NB4 (cell line): ENCODE measurements at regions not wholly inside any gene's neighbourhood (a gene's known extent, or its start where the extent isn't known, plus 50 kb on each side); places are given as distances from the start of the nearest gene placed in this dataset.

Source experiments
- DNase-seq: peaks from one replicate; pipeline ENCODE4 v3.0.0; 2010; ENCODE audit warnings: low read depth
- H3K4me3 ChIP-seq: one replicate; pipeline ENCODE4 v1.5.1; 2011; ENCODE audit warnings: mild to moderate bottlenecking, low read depth, low read length, moderate library complexity
- CTCF ChIP-seq: IDR thresholded peaks from one replicate; pipeline ENCODE4 v1.5.1; 2012; ENCODE audit warnings: low read depth, low read length
- MAX ChIP-seq: IDR thresholded peaks from 2 replicates; pipeline ENCODE4 v1.6.1; 2011; ENCODE audit warnings: low read depth, low read length
- MYC ChIP-seq: IDR thresholded peaks from 2 replicates; pipeline ENCODE4 v1.6.1; 2011; ENCODE audit warnings: low read depth, low read length
- POLR2A ChIP-seq: IDR thresholded peaks from 2 replicates; pipeline ENCODE4 v1.6.1; 2011; ENCODE audit warnings: mild to moderate bottlenecking; ENCODE audit not compliant: insufficient read length; ENCODE audit errors: extremely low read depth

- TF ChIP-seq MYC (no peak), CTCF (no peak), MAX (no peak), POLR2A (no peak)
- no peak overlapping the region for H3K4me3 ChIP-seq
- DNase-seq: no peak
These were observed 312.7 kb downstream of the TLE3 start for GRCh38 chr15:69784798-69785566.

- DNase-seq: no peak
- no peak for TF ChIP-seq POLR2A
- TF ChIP-seq MYC: no peak
- no peak for TF ChIP-seq CTCF
- TF ChIP-seq MAX: no peak
- no peak overlapping the region for H3K4me3 ChIP-seq
These were observed 311.5 kb downstream of the TLE3 start for GRCh38 chr15:69786136-69786701.

GRCh38 chr15:69787791-69788190 lies 309.9 kb downstream of the TLE3 start:
- H3K4me3 ChIP-seq: no peak overlapping the region
- DNase-seq: no peak
- TF ChIP-seq MAX (no peak), MYC (no peak), CTCF (no peak), POLR2A (no peak)

- no peak for DNase-seq
- H3K4me3 ChIP-seq: no peak overlapping the region
- TF ChIP-seq MAX: no peak
- no peak for TF ChIP-seq CTCF
- no peak for TF ChIP-seq POLR2A
- TF ChIP-seq MYC: no peak
These were observed 307.9 kb downstream of the TLE3 start for GRCh38 chr15:69789648-69790393.

GRCh38 chr15:69790632-69791031 lies 307.1 kb downstream of the TLE3 start:
- H3K4me3 ChIP-seq: no peak overlapping the region
- no peak for DNase-seq
- no peak for TF ChIP-seq CTCF
- no peak for TF ChIP-seq POLR2A
- TF ChIP-seq MAX: no peak
- no peak for TF ChIP-seq MYC
